H1 (cell line): ENCODE measurements at regions not wholly inside any gene's neighbourhood (a gene's known extent, or its start where the extent isn't known, plus 50 kb on each side); places are given as distances from the start of the nearest gene placed in this dataset.

ENCODE experiments used
- CHD2 ChIP-seq: IDR thresholded peaks from 2 replicates; pipeline ENCODE4 v1.6.1; 2012; ENCODE audit warnings: low read length, improper control_type of control experiment
- MAX ChIP-seq: IDR thresholded peaks from 2 replicates; pipeline ENCODE4 v1.6.1; 2012; ENCODE audit warnings: inconsistent platforms
- POLR2A ChIP-seq, 2 experiments: IDR thresholded peaks; 1 replicate in 1 of 2; 2 replicates in 1 of 2; pipeline ENCODE4 v1.6.1; 2011; ENCODE audit warnings: low read depth in 2 of 2, low read length in 2 of 2, mild to moderate bottlenecking in 2 of 2; ENCODE audit errors: control extremely low read depth in 1 of 2
- RAD21 ChIP-seq, 2 experiments: IDR thresholded peaks in 1 of 2; conservative IDR thresholded peaks in 1 of 2; 2 replicates each; pipeline ENCODE4 v1.6.1; 2011; ENCODE audit warnings: low read depth in 2 of 2, low read length in 2 of 2, improper control_type of control experiment in 1 of 2, inconsistent platforms in 1 of 2, mild to moderate bottlenecking in 1 of 2, moderate library complexity in 1 of 2
- SUZ12 ChIP-seq: fragments of 200-600 bp; sonication (generic); IDR thresholded peaks from 2 replicates; pipeline ENCODE4 v1.6.1; 2012; ENCODE audit warnings: mild to moderate bottlenecking, inconsistent platforms, low read length, moderate library complexity, mixed read lengths
- YY1 ChIP-seq: IDR thresholded peaks from 2 replicates; pipeline ENCODE4 v1.6.1; 2011; ENCODE audit warnings: low read depth, mild to moderate bottlenecking, low read length

- TF ChIP-seq POLR2A (IDR thresholded peaks at IDR 0.05; ENCODE audit: control extremely low read depth in 1 of 2, low read depth in 2 of 2, low read length in 2 of 2) (no peak), YY1 (no peak), CHD2 (no peak), SUZ12 (no peak), MAX (no peak), RAD21 (IDR thresholded peaks at IDR 0.05 in 1 of 2, conservative IDR thresholded peaks at IDR 0.05 in 1 of 2; ENCODE audit: low read depth in 2 of 2, low read length in 2 of 2) (no peak)
Observed at GRCh38 chr20:48394415-48395081, 433.3 kb downstream of the PREX1 start.
